ENCODE measurements at regions not wholly inside any gene's neighbourhood (a gene's known extent, or its start where the extent isn't known, plus 50 kb on each side); places are given as distances from the start of the nearest gene placed in this dataset.

DNA sequence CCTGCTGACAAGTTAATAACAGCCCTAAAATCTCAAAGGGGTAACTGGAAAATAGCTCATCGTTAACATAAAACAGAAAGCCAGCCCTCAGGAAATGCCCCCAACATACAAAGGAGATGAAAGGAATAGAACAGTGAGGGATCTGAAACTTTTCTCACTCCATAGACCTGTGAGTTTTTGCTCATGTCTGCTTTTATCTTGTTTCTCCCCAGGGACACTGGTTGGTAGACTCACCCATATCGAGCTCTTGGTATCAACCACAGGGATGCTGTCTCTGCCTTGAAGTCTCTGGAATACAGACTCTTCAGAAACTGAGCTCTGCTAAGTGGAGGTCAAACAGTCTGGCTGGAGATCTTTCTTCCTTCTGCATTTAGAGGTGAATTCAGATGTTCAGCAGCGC lies 77.4 kb upstream of the CAMK1G start:
- Histone ChIP-seq H4K20me1 (ENCODE audit: low read depth, low read length) (no peaks in the 10 kb centered on the region), H3K4me2 (ENCODE audit: low read depth, low read length, poor library complexity, severe bottlenecking) (no peak overlapping the region), H3K9me2 (replicated peaks; ENCODE audit: insufficient read depth, low read length) (no peaks in the 10 kb centered on the region), H3K9ac (ENCODE audit: low read length) (no peak overlapping the region), H3F3A (ENCODE audit: insufficient read depth) (no peaks in the 10 kb centered on the region), H3K9me3 (ENCODE audit: insufficient read depth, low read length) (no peaks in the 10 kb centered on the region), H3K4me3 (ENCODE audit: insufficient read depth, low read length, poor library complexity, severe bottlenecking) (no peak overlapping the region), H2AFZ (ENCODE audit: low read depth, low read length, severe bottlenecking) (no peak overlapping the region), H3K79me2 (ENCODE audit: insufficient read depth, low read length) (no peaks in the 10 kb centered on the region), H3K27ac (ENCODE audit: low read depth, low read length) (no peak overlapping the region), H3K27me3 (ENCODE audit: low read length) (no peaks in the 10 kb centered on the region), H3K36me3 (ENCODE audit: low read length) (no peaks in the 10 kb centered on the region)
- TF ChIP-seq CTCF (IDR thresholded peaks at IDR 0.05; ENCODE audit: insufficient read depth, low read length, poor library complexity, severe bottlenecking) (no peak), EZH2phosphoT487 (conservative IDR thresholded peaks at IDR 0.05; ENCODE audit: low read length) (no peak)

DNA sequence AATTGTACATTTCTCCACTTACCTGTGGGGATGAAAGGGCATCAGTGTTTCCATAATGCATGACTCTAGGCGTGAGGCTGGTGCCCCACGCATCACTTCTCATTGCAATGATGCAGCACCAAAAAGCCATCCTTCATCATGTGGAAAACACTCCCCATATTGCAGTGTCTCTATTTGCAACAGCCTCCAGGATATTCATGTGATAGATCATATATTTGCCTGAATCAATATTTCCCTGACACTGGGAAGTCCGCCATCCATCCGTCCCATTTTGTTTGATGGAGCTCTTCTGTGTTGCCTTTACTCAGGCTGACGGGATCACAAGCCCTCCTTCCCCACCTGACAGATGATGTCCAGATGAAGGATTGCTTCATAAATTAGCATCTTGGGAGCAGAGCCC lies 74.5 kb upstream of the CAMK1G start:
- Histone ChIP-seq H3K36me3 (ENCODE audit: low read length) (no peaks in the 10 kb centered on the region), H3K9ac (ENCODE audit: low read length) (no peak overlapping the region), H3K27ac (ENCODE audit: low read depth, low read length) (no peak overlapping the region), H3K79me2 (ENCODE audit: insufficient read depth, low read length) (no peaks in the 10 kb centered on the region), H2AFZ (ENCODE audit: low read depth, low read length, severe bottlenecking) (no peak overlapping the region), H3K9me3 (ENCODE audit: insufficient read depth, low read length) (no peaks in the 10 kb centered on the region), H3K27me3 (ENCODE audit: low read length) (no peaks in the 10 kb centered on the region), H4K20me1 (ENCODE audit: low read depth, low read length) (no peaks in the 10 kb centered on the region), H3K4me2 (ENCODE audit: low read depth, low read length, poor library complexity, severe bottlenecking) (no peak overlapping the region), H3K9me2 (replicated peaks; ENCODE audit: insufficient read depth, low read length) (no peaks in the 10 kb centered on the region), H3F3A (ENCODE audit: insufficient read depth) (no peaks in the 10 kb centered on the region), H3K4me3 (ENCODE audit: insufficient read depth, low read length, poor library complexity, severe bottlenecking) (no peak overlapping the region)
- TF ChIP-seq CTCF (IDR thresholded peaks at IDR 0.05; ENCODE audit: insufficient read depth, low read length, poor library complexity, severe bottlenecking) = no peak
- no peak for TF ChIP-seq EZH2phosphoT487 (conservative IDR thresholded peaks at IDR 0.05; ENCODE audit: low read length)

- no peaks in the 10 kb centered on the region for H3K79me2 ChIP-seq (ENCODE audit: insufficient read depth, low read length)
- H4K20me1 ChIP-seq (ENCODE audit: low read depth, low read length) = no peaks in the 10 kb centered on the region
- no peaks in the 10 kb centered on the region for H3F3A ChIP-seq (ENCODE audit: insufficient read depth)
- H3K9me2 ChIP-seq (replicated peaks; ENCODE audit: insufficient read depth, low read length) = no peaks in the 10 kb centered on the region
- H3K9me3 ChIP-seq (ENCODE audit: insufficient read depth, low read length) = no peaks in the 10 kb centered on the region
- no peak overlapping the region for H3K4me3 ChIP-seq (ENCODE audit: insufficient read depth, low read length, poor library complexity, severe bottlenecking)
- H2AFZ ChIP-seq (ENCODE audit: low read depth, low read length, severe bottlenecking) = no peak overlapping the region
- H3K27ac ChIP-seq (ENCODE audit: low read depth, low read length) = no peak overlapping the region
- no peaks in the 10 kb centered on the region for H3K27me3 ChIP-seq (ENCODE audit: low read length)
- no peak for TF ChIP-seq CTCF (IDR thresholded peaks at IDR 0.05; ENCODE audit: insufficient read depth, low read length, poor library complexity, severe bottlenecking)
- TF ChIP-seq EZH2phosphoT487 (conservative IDR thresholded peaks at IDR 0.05; ENCODE audit: low read length) = no peak
- H3K9ac ChIP-seq (ENCODE audit: low read length) = no peak overlapping the region
- H3K4me2 ChIP-seq (ENCODE audit: low read depth, low read length, poor library complexity, severe bottlenecking) = no peak overlapping the region
- H3K36me3 ChIP-seq (ENCODE audit: low read length) = no peaks in the 10 kb centered on the region
These were observed 73.5 kb upstream of the CAMK1G start for GRCh38 chr1:209510063-209510462.

DNA sequence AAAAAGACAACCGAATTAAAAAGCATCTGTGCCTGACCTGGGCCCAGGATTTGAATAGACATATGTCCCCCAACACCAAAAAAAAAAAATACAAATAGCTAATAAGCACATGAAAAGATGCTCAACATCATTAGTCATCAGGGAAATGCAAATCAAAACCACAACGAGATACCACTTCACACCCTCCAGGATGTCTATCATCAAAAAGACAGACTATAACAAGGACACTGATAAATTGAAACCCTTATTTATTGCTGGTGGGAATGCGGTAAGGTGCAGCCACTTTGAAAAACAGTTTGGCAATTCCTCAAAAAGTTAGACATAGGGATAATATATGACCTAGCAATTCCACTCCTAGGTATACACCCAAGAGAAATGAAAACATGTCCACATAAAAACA lies 72.3 kb upstream of the CAMK1G start:
- Histone ChIP-seq H3K9me3 (ENCODE audit: insufficient read depth, low read length) (no peaks in the 10 kb centered on the region), H4K20me1 (ENCODE audit: low read depth, low read length) (no peaks in the 10 kb centered on the region)
- TF ChIP-seq EZH2phosphoT487 (conservative IDR thresholded peaks at IDR 0.05; ENCODE audit: low read length) (no peak), CTCF (IDR thresholded peaks at IDR 0.05; ENCODE audit: insufficient read depth, low read length, poor library complexity, severe bottlenecking) (no peak)

More for the DNA sequence above, 72.3 kb upstream of the CAMK1G start:
- Histone ChIP-seq H3K9me2 (replicated peaks; ENCODE audit: insufficient read depth, low read length) (no peaks in the 10 kb centered on the region), H3F3A (ENCODE audit: insufficient read depth) (no peaks in the 10 kb centered on the region), H2AFZ (ENCODE audit: low read depth, low read length, severe bottlenecking) (no peak overlapping the region), H3K36me3 (ENCODE audit: low read length) (no peaks in the 10 kb centered on the region), H3K4me3 (ENCODE audit: insufficient read depth, low read length, poor library complexity, severe bottlenecking) (no peak overlapping the region), H3K9ac (ENCODE audit: low read length) (no peak overlapping the region), H3K27ac (ENCODE audit: low read depth, low read length) (no peak overlapping the region), H3K27me3 (ENCODE audit: low read length) (no peaks in the 10 kb centered on the region), H3K4me2 (ENCODE audit: low read depth, low read length, poor library complexity, severe bottlenecking) (no peak overlapping the region), H3K79me2 (ENCODE audit: insufficient read depth, low read length) (no peaks in the 10 kb centered on the region)

All from SU-DHL-6 (cell line).